ENCODE measurements at regions not wholly inside any gene's neighbourhood (a gene's known extent, or its start where the extent isn't known, plus 50 kb on each side); places are given as distances from the start of the nearest gene placed in this dataset.

DNA sequence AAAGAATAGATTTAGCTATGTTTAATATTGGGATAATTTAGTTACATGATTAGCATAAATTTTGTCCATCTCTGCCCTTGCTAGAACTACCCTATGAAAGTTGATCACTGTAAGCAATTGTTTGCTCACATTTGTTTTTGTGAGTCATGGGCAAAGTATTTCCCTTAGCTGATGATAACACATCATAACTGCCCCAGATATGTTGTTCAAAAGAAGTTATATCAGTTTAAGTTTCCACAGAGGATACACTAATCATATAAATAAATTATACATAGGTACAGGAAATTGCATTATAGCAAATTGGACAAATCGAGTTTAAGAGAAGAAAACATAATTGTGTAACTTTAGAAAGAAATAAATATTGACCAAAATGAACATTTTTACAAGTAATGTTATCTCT lies 223.2 kb upstream of the PIK3C3 start:
- Histone ChIP-seq H4K5ac (ENCODE audit: insufficient read length, low read depth, low read length) (no peak overlapping the region), H4K91ac (replicated peaks; ENCODE audit: insufficient read length, low read length) (no peak overlapping the region), H2BK120ac (replicated peaks; ENCODE audit: low read depth, low read length) (no peak overlapping the region), H2AFZ (ENCODE audit: low read length) (no peak overlapping the region), H3K36me3 (ENCODE audit: control insufficient read depth in 2 of 4, insufficient read depth in 4 of 4, low read length in 3 of 4) (no peaks in the 10 kb centered on the region), H3K4me3 (ENCODE audit: extremely low read depth in 1 of 4, insufficient read depth in 2 of 4, low read depth in 3 of 4, low read length in 4 of 4) (no peak overlapping the region), H2BK20ac (ENCODE audit: low read length) (no peak overlapping the region), H3K23me2 (ENCODE audit: low read depth, low read length) (no peaks in the 10 kb centered on the region), H3K27ac (ENCODE audit: low read depth, low read length) (no peak overlapping the region), H3K27me3 (replicated peaks in 1 of 4; ENCODE audit: control insufficient read depth in 3 of 4, extremely low read depth in 1 of 4, insufficient read depth in 3 of 4, low read length in 3 of 4) (no peaks in the 10 kb centered on the region), H2BK5ac (ENCODE audit: low read depth, low read length) (no peak overlapping the region), H3K14ac (ENCODE audit: insufficient read length) (no peak overlapping the region), H3K4ac (replicated peaks; ENCODE audit: insufficient read length, low read depth, low read length) (no peak overlapping the region), H3K79me2 (ENCODE audit: control insufficient read depth in 1 of 2, insufficient read depth in 2 of 2, low read length in 2 of 2) (no peaks in the 10 kb centered on the region), H3K9ac (replicated peaks in 1 of 4; ENCODE audit: extremely low read depth in 1 of 4, low read depth in 3 of 4, low read length in 3 of 4) (no peak overlapping the region), H3K56ac (replicated peaks; ENCODE audit: insufficient read length, low read depth, low read length) (no peak overlapping the region), H3K9me3 (ENCODE audit: insufficient read depth in 2 of 2, low read depth in 1 of 2, low read length in 1 of 2) (no peaks in the 10 kb centered on the region), H3K23ac (ENCODE audit: insufficient read length) (no peak overlapping the region), H4K20me1 (replicated peaks in 1 of 2; ENCODE audit: control insufficient read depth in 1 of 2, insufficient read depth in 2 of 2, low read length in 2 of 2) (no peaks in the 10 kb centered on the region), H3K18ac (ENCODE audit: extremely low read depth, low read length) (no peak overlapping the region), H2BK12ac (ENCODE audit: low read depth, low read length) (no peak overlapping the region), H3K79me1 (ENCODE audit: low read depth, low read length) (no peaks in the 10 kb centered on the region), H3K4me1 (replicated peaks in 1 of 4; ENCODE audit: control insufficient read depth in 3 of 4, insufficient read depth in 4 of 4, low read length in 3 of 4) (no peaks in the 10 kb centered on the region), H4K8ac (ENCODE audit: extremely low read depth, insufficient read depth, low read length) (no peak overlapping the region), H2AK5ac (ENCODE audit: low read depth, low read length) (no peak overlapping the region), H3K4me2 (ENCODE audit: insufficient read depth in 1 of 2, low read depth in 2 of 2, low read length in 2 of 2) (no peak overlapping the region), H2BK15ac (ENCODE audit: low read length) (no peak overlapping the region)
- no peak for DNase-seq (ENCODE audit: low read depth in 1 of 2, low spot score in 2 of 2)
- ChIA-PET CTCF (ENCODE audit: partially characterized antibody) (interaction anchor here (0.9 to 1.4 kb wide), 3 partner anchors 13 to 14 kb away, joined by 3 to 5 read pairs (median 4); no protein-coding TSS in a partner anchor), POLR2A (ENCODE audit: partially characterized antibody) (no interaction called here)
- no peak for FAIRE-seq
- WGBS, 2 experiments (ENCODE audit: extremely low coverage in 1 of 2, insufficient coverage in 1 of 2, insufficient read length in 1 of 2, insufficient replicate concordance in 2 of 2, low coverage in 1 of 2, low lambda C conversion rate in 2 of 2, missing lambda C conversion rate in 1 of 2) = 93% methylated on average over 1 of the region's 1 CpG; no CpG with 5 or more reads in 1 of the 2 experiments
- TF ChIP-seq SIN3A (conservative IDR thresholded peaks at IDR 0.05 in 1 of 2, IDR thresholded peaks at IDR 0.05 in 1 of 2; ENCODE audit: low read depth in 1 of 2, low read length in 2 of 2) (no peak), CREB1 (IDR thresholded peaks at IDR 0.05) (no peak), RFX5 (IDR thresholded peaks at IDR 0.05; ENCODE audit: borderline replicate concordance, low read depth, low read length) (no peak), EGR1 (IDR thresholded peaks at IDR 0.05; ENCODE audit: borderline replicate concordance, low read depth, low read length) (no peak), NANOG (IDR thresholded peaks at IDR 0.05; ENCODE audit: insufficient read depth, low read depth, low read length, poor library complexity, severe bottlenecking) (no peak)
- TF ChIP-seq, protein P1, sequence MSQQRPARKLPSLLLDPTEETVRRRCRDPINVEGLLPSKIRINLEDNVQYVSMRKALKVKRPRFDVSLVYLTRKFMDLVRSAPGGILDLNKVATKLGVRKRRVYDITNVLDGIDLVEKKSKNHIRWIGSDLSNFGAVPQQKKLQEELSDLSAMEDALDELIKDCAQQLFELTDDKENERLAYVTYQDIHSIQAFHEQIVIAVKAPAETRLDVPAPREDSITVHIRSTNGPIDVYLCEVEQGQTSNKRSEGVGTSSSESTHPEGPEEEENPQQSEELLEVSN (IDR thresholded peaks at IDR 0.05) = no peak

All from H1 (cell line).